HEK293 (cell line): ENCODE measurements at regions not wholly inside any gene's neighbourhood (a gene's known extent, or its start where the extent isn't known, plus 50 kb on each side); places are given as distances from the start of the nearest gene placed in this dataset.

Experiments
- CTCF ChIA-PET: fragments of 350-600 bp; formaldehyde crosslinking; extraction: SDS; loops from one replicate; lab custom pipeline; 2021; ENCODE audit warnings: antibody characterized with exemption; lab: Yijun Ruan, JAX
- POLR2A ChIA-PET: fragments of 300-600 bp; formaldehyde crosslinking; extraction: SDS; loops from one replicate; lab custom pipeline; 2020; ENCODE audit warnings: antibody characterized with exemption, inconsistent platforms; lab: Yijun Ruan, JAX
- H3K27ac ChIP-seq: fragments of 200-500 bp; sonication (Bioruptor generic); 2 replicates; pipeline ENCODE4 v1.5.1; 2014; ENCODE audit warnings: low read depth, low read length, control low read depth, inconsistent platforms; ENCODE audit errors: extremely low read depth
- H3K36me3 ChIP-seq, 2 experiments: fragments of 200-500 bp in 1 of 2; sonication (Bioruptor generic) in 1 of 2; 1 replicate in 1 of 2; 2 replicates in 1 of 2; pipeline ENCODE4 v1.5.1; 2014 to 2017; ENCODE audit warnings: inconsistent platforms in 2 of 2, low read length in 2 of 2; ENCODE audit not compliant: control insufficient read depth in 2 of 2, insufficient read depth in 1 of 2
- H3K4me1 ChIP-seq: fragments of 200-500 bp; sonication (Bioruptor generic); 2 replicates; pipeline ENCODE4 v1.5.1; 2014; ENCODE audit warnings: mild to moderate bottlenecking, low read length, inconsistent platforms; ENCODE audit not compliant: control insufficient read depth, insufficient read depth
- H3K4me3 ChIP-seq: 2 replicates; pipeline ENCODE4 v1.5.1; 2011; ENCODE audit warnings: low read depth, mild to moderate bottlenecking, control low read depth, low read length, moderate library complexity
- H3K9me3 ChIP-seq: fragments of 200-500 bp; sonication (Bioruptor generic); 2 replicates; pipeline ENCODE4 v1.5.1; 2014; ENCODE audit warnings: low read depth, low read length, inconsistent platforms; ENCODE audit not compliant: control insufficient read depth, insufficient read depth
- KLF1 ChIP-seq: fragments of 450-650 bp; formaldehyde crosslinking; IDR thresholded peaks from 2 replicates; pipeline ENCODE4 v1.5.1; 2016; ENCODE audit warnings: missing biosample characterization, missing genetic modification characterization
- KLF10 ChIP-seq: fragments of 450-650 bp; IDR thresholded peaks from 2 replicates; pipeline ENCODE4 v1.5.1; 2018; ENCODE audit warnings: missing biosample characterization, mild to moderate bottlenecking, missing genetic modification characterization
- MZF1 ChIP-seq: fragments of 450-650 bp; formaldehyde crosslinking; IDR thresholded peaks from 2 replicates; pipeline ENCODE4 v1.5.1; 2017; ENCODE audit warnings: missing biosample characterization, missing genetic modification characterization, borderline replicate concordance
- PRDM4 ChIP-seq: fragments of 450-650 bp; formaldehyde crosslinking; IDR thresholded peaks from 2 replicates; pipeline ENCODE4 v1.5.1; 2017; ENCODE audit warnings: missing biosample characterization, missing genetic modification characterization
- SCRT2 ChIP-seq: fragments of 450-650 bp; formaldehyde crosslinking; IDR thresholded peaks from 2 replicates; pipeline ENCODE4 v1.5.1; 2016; ENCODE audit warnings: missing biosample characterization, missing genetic modification characterization
- SP7 ChIP-seq: fragments of 450-650 bp; formaldehyde crosslinking; IDR thresholded peaks from 2 replicates; pipeline ENCODE4 v1.5.1; 2016; ENCODE audit warnings: missing biosample characterization, missing genetic modification characterization
- YY2 ChIP-seq: fragments of 450-650 bp; formaldehyde crosslinking; IDR thresholded peaks from 2 replicates; pipeline ENCODE4 v1.5.1; 2016; ENCODE audit warnings: missing biosample characterization, missing genetic modification characterization
- ZBTB21 ChIP-seq: fragments of 450-650 bp; formaldehyde crosslinking; IDR thresholded peaks from 2 replicates; pipeline ENCODE4 v1.5.1; 2017; ENCODE audit warnings: missing biosample characterization, missing genetic modification characterization
- ZBTB8A ChIP-seq: fragments of 450-650 bp; formaldehyde crosslinking; IDR thresholded peaks from 2 replicates; pipeline ENCODE4 v1.5.1; 2016; ENCODE audit warnings: missing biosample characterization, missing genetic modification characterization
- ZNF10 ChIP-seq: fragments of 450-650 bp; formaldehyde crosslinking; IDR thresholded peaks from 2 replicates; pipeline ENCODE4 v1.5.1; 2017; ENCODE audit warnings: missing biosample characterization, missing genetic modification characterization
- ZNF132 ChIP-seq: fragments of 450-650 bp; formaldehyde crosslinking; IDR thresholded peaks from 2 replicates; pipeline ENCODE4 v1.5.1; 2017; ENCODE audit warnings: missing biosample characterization, missing genetic modification characterization, borderline replicate concordance
- ZNF155 ChIP-seq: fragments of 450-650 bp; formaldehyde crosslinking; IDR thresholded peaks from 2 replicates; pipeline ENCODE4 v1.5.1; 2016; ENCODE audit warnings: missing biosample characterization, missing genetic modification characterization
- ZNF211 ChIP-seq: fragments of 450-650 bp; formaldehyde crosslinking; IDR thresholded peaks from 2 replicates; pipeline ENCODE4 v1.5.1; 2016; ENCODE audit warnings: low read depth, missing biosample characterization, missing genetic modification characterization
- ZNF214 ChIP-seq: fragments of 450-650 bp; formaldehyde crosslinking; IDR thresholded peaks from 2 replicates; pipeline ENCODE4 v1.5.1; 2017; ENCODE audit warnings: missing biosample characterization, mild to moderate bottlenecking, missing genetic modification characterization, borderline replicate concordance
- ZNF223 ChIP-seq: fragments of 450-650 bp; formaldehyde crosslinking; IDR thresholded peaks from 2 replicates; pipeline ENCODE4 v1.5.1; 2016; ENCODE audit warnings: missing biosample characterization, missing genetic modification characterization
- ZNF350 ChIP-seq: fragments of 450-650 bp; formaldehyde crosslinking; IDR thresholded peaks from 2 replicates; pipeline ENCODE4 v1.5.0; 2017; ENCODE audit warnings: missing biosample characterization, mild to moderate bottlenecking, missing genetic modification characterization
- ZNF394 ChIP-seq: fragments of 450-650 bp; formaldehyde crosslinking; IDR thresholded peaks from 2 replicates; pipeline ENCODE4 v1.5.1; 2016; ENCODE audit warnings: missing biosample characterization, missing genetic modification characterization, mild to moderate bottlenecking, moderate library complexity, borderline replicate concordance
- ZNF529 ChIP-seq: fragments of 450-650 bp; formaldehyde crosslinking; IDR thresholded peaks from 2 replicates; pipeline ENCODE4 v1.5.1; 2017; ENCODE audit warnings: missing genetic modification characterization, missing biosample characterization; ENCODE audit not compliant: insufficient replicate concordance
- ZNF585B ChIP-seq: fragments of 450-650 bp; formaldehyde crosslinking; IDR thresholded peaks from 2 replicates; pipeline ENCODE4 v1.5.1; 2016; ENCODE audit warnings: missing biosample characterization, missing genetic modification characterization
- ZNF596 ChIP-seq: fragments of 450-650 bp; IDR thresholded peaks from 2 replicates; pipeline ENCODE4 v1.5.0; 2018; ENCODE audit warnings: missing biosample characterization, mild to moderate bottlenecking, missing genetic modification characterization, moderate library complexity
- ZNF624 ChIP-seq: fragments of 450-650 bp; formaldehyde crosslinking; IDR thresholded peaks from 2 replicates; pipeline ENCODE4 v1.5.1; 2017; ENCODE audit warnings: missing biosample characterization, missing genetic modification characterization
- ZNF664 ChIP-seq: fragments of 450-650 bp; formaldehyde crosslinking; IDR thresholded peaks from 2 replicates; pipeline ENCODE4 v1.5.1; 2016; ENCODE audit warnings: missing biosample characterization, missing genetic modification characterization
- ZNF701 ChIP-seq: fragments of 450-650 bp; formaldehyde crosslinking; IDR thresholded peaks from 2 replicates; pipeline ENCODE4 v1.5.1; 2016; ENCODE audit warnings: missing biosample characterization, missing genetic modification characterization
- ZNF791 ChIP-seq: fragments of 450-650 bp; formaldehyde crosslinking; IDR thresholded peaks from 2 replicates; pipeline ENCODE4 v1.5.1; 2016; ENCODE audit warnings: missing biosample characterization, missing genetic modification characterization
- ZNF792 ChIP-seq: fragments of 450-650 bp; formaldehyde crosslinking; IDR thresholded peaks from 2 replicates; pipeline ENCODE4 v1.5.1; 2016; ENCODE audit warnings: missing biosample characterization, missing genetic modification characterization

GRCh38 chr17:71942626-71943025 lies 178.2 kb upstream of the SOX9 start:
- Histone ChIP-seq H3K9me3 (no peaks in the 10 kb centered on the region), H3K36me3 (no peaks in the 10 kb centered on the region), H3K4me1 (no peaks in the 10 kb centered on the region), H3K4me3 (no peak overlapping the region), H3K27ac (no peak overlapping the region)
- no peak for TF ChIP-seq ZNF132 (tag by site-specific recombination)
- no peak for TF ChIP-seq PRDM4 (tag by site-specific recombination)
- no peak for TF ChIP-seq ZBTB8A (tag by site-specific recombination)
- TF ChIP-seq ZNF214: no peak
- TF ChIP-seq ZNF701 (tag by site-specific recombination): no peak
- no peak for TF ChIP-seq ZNF350 (tag by site-specific recombination)
- no peak for TF ChIP-seq ZNF394
- TF ChIP-seq ZNF155: no peak
- TF ChIP-seq ZNF10 (tag by site-specific recombination): no peak
- TF ChIP-seq ZNF596 (tag by site-specific recombination): no peak
- no peak for TF ChIP-seq ZNF223 (tag by site-specific recombination)
- no peak for TF ChIP-seq ZNF529
- TF ChIP-seq ZNF211: no peak
- ChIA-PET CTCF (interaction anchor here (0.6 kb wide), 1 partner anchor 135 kb away, joined by 3 read pairs; no protein-coding TSS in a partner anchor), POLR2A (no interaction called here)

DNA sequence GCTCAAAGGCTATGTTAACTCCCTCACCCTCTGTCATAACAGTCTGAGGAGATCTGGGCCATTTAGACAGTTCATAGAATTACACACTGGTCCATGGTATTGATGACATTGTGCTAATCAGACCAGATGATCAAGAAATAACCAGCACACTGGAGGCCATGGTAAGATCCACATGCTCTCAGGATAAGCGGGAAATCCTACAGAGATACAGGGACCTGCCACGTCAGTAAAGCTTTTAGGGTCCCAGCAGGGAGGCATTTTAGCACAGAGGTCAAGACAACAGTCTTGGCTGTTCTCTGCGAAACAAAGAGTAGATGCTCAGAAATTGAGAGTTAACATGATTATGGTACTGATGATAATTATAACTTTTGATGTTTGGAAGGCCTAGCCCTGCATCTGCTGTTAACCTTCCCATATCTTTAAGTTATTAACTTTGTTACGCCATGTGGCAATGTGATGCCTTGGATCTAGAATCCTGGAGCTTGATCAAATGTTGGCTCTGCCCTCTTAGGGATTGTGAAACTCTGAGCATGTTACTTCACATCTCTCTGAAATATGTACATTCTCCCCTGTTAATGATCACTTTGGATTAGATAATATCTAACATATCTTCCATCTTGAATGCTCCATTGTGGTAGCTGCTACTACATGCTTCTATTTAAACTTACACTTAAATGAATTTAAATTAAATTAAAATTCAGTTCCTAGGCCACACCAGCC lies 172.0 kb upstream of the SOX9 start:
- ChIA-PET POLR2A (interaction anchor here (0.6 kb wide), 1 partner anchor 9 kb away, joined by 3 read pairs; no protein-coding TSS in a partner anchor), CTCF (interaction anchor here (1.2 kb wide), 1 partner anchor 10 kb away, joined by 3 read pairs; no protein-coding TSS in a partner anchor)
- Histone ChIP-seq H3K9me3 (no peaks in the 10 kb centered on the region), H3K4me1 (no peaks in the 10 kb centered on the region), H3K4me3 (no peak overlapping the region), H3K36me3 (no peaks in the 10 kb centered on the region), H3K27ac (no peak overlapping the region)
- TF ChIP-seq PRDM4 (tag by site-specific recombination) (no peak), KLF10 (tag by site-specific recombination) (no peak), SCRT2 (no peak), ZNF791 (tag by site-specific recombination) (no peak), KLF1 (tag by site-specific recombination) (no peak), ZBTB21 (tag by site-specific recombination) (no peak), MZF1 (tag by site-specific recombination) (no peak), ZNF792 (tag by site-specific recombination) (no peak), ZNF585B (tag by site-specific recombination) (no peak), ZNF664 (no peak), YY2 (tag by site-specific recombination) (no peak), ZNF624 (no peak), SP7 (tag by site-specific recombination) (no peak)
